Esophagus muscularis mucosa (tissue), 4 donors: ENCODE measurements at regions not wholly inside any gene's neighbourhood (a gene's known extent, or its start where the extent isn't known, plus 50 kb on each side); places are given as distances from the start of the nearest gene placed in this dataset.

ENCODE experiments used
- CTCF ChIP-seq, 3 experiments: fragments of 200-600 bp in 2 of 3; fragments of 450-650 bp in 1 of 3; sonication (generic) in 2 of 3; IDR thresholded peaks; one replicate each; pipeline ENCODE4 v1.5.1; 2017 to 2019; ENCODE audit warnings: antibody characterized with exemption in 3 of 3, mild to moderate bottlenecking in 2 of 3, moderate library complexity in 1 of 3
- EP300 ChIP-seq: sonication (generic); formaldehyde crosslinking; IDR thresholded peaks from one replicate; pipeline ENCODE4 v1.6.1; 2017; ENCODE audit warnings: antibody characterized with exemption
- POLR2A ChIP-seq: fragments of 450-650 bp; IDR thresholded peaks from one replicate; pipeline ENCODE4 v1.6.1; 2017; ENCODE audit warnings: antibody characterized with exemption, moderate library complexity, mild to moderate bottlenecking, low read depth
- POLR2AphosphoS5 ChIP-seq, 2 donors: sonication (generic); formaldehyde crosslinking; IDR thresholded peaks; one replicate each; pipeline ENCODE4 v1.6.1; 2017; ENCODE audit warnings: antibody characterized with exemption in 2 of 2

GRCh38 chr15:46853600-46853999 is 863.7 kb upstream of the SEMA6D start:
- TF ChIP-seq POLR2A (no peak), CTCF (IDR thresholded peaks at IDR 0.05) (no peak), POLR2AphosphoS5 (IDR thresholded peaks at IDR 0.05) (no peak), EP300 (no peak)
